22Rv1 (cell line): ENCODE measurements at regions not wholly inside any gene's neighbourhood (a gene's known extent, or its start where the extent isn't known, plus 50 kb on each side); places are given as distances from the start of the nearest gene placed in this dataset.

ENCODE experiments used
- ZFX ChIP-seq: fragments of 450-650 bp; IDR thresholded peaks from 2 replicates; pipeline ENCODE4 v1.6.1; 2017; ENCODE audit warnings: antibody characterized with exemption, borderline replicate concordance
- TF ChIP-seq, protein P1 (sequence below): fragments of 450-650 bp; IDR thresholded peaks from 2 replicates; pipeline ENCODE4 v1.5.1; 2017; ENCODE audit warnings: mild to moderate bottlenecking

DNA sequence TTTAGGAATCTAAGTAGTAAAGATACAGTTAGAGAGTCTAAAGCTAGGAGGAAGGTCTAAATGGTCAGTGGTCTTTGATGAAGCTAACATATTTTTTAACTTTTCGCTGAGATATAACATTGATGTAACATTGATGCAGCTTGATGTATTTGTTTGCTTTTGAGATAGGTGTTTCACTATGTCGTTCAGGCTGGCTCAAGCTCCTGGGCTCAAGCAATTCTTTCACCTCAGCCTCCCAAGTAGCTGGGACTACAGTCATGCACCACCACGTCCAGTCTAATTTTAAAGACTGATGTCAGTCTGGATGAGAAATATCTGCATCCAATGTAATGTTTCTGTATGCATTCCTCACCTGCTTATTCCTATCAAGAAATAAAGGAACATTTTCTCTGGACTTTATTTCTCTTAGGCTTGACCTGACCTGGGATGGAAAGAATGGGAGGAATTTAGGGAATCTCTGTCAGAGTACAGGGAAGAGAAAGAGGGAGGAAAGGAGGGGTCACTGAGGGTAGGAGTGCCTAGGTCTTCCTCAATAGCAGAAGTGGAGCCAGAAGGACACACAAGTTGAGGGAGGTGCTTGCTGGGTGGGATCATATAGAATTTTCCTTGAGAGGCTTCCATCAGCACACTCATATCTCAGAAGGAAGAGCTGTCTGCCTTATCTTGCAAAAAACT is 101.5 kb upstream of the GPBP1 start:
- TF ChIP-seq, protein P1, sequence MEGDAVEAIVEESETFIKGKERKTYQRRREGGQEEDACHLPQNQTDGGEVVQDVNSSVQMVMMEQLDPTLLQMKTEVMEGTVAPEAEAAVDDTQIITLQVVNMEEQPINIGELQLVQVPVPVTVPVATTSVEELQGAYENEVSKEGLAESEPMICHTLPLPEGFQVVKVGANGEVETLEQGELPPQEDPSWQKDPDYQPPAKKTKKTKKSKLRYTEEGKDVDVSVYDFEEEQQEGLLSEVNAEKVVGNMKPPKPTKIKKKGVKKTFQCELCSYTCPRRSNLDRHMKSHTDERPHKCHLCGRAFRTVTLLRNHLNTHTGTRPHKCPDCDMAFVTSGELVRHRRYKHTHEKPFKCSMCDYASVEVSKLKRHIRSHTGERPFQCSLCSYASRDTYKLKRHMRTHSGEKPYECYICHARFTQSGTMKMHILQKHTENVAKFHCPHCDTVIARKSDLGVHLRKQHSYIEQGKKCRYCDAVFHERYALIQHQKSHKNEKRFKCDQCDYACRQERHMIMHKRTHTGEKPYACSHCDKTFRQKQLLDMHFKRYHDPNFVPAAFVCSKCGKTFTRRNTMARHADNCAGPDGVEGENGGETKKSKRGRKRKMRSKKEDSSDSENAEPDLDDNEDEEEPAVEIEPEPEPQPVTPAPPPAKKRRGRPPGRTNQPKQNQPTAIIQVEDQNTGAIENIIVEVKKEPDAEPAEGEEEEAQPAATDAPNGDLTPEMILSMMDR, result no peak
- TF ChIP-seq ZFX, result no peak
